Lung (tissue), 11 donors: ENCODE measurements at regions not wholly inside any gene's neighbourhood (a gene's known extent, or its start where the extent isn't known, plus 50 kb on each side); places are given as distances from the start of the nearest gene placed in this dataset.
"Not testable (repeated sequence)": the region's sequence is repeated elsewhere in the genome, so short reads cannot be mapped to it uniquely, and the experiment has no call there.

Experiments used
- ATAC-seq: fragments of 200-7000 bp; cut with Tn5 transposase; one replicate; pipeline ENCODE4 v1.9.1; 2020; ENCODE audit warnings: moderate number of reproducible peaks; ENCODE audit not compliant: insufficient read depth, low FRiP score
- DNase-seq, 3 donors: peaks; one replicate each; pipeline ENCODE4 v3.0.0-alpha.2; 2013 to 2017
- H3K27ac ChIP-seq, 2 donors: one replicate each; pipeline ENCODE4 v1.5.1; 2013; ENCODE audit warnings: mild to moderate bottlenecking in 2 of 2, moderate library complexity in 2 of 2, control low read depth in 1 of 2, inconsistent platforms in 1 of 2, low read depth in 1 of 2, low read length in 1 of 2
- H3K27me3 ChIP-seq, 3 donors: one replicate each; pipeline ENCODE4 v1.5.1; 2013; ENCODE audit warnings: low read length in 2 of 3; ENCODE audit not compliant: control insufficient read depth in 3 of 3, insufficient read depth in 3 of 3
- H3K36me3 ChIP-seq, 4 donors: one replicate each; pipeline ENCODE4 v1.5.1; 2013; ENCODE audit warnings: low read length in 4 of 4, mild to moderate bottlenecking in 1 of 4, moderate library complexity in 1 of 4; ENCODE audit not compliant: control insufficient read depth in 4 of 4, insufficient read depth in 4 of 4
- H3K4me1 ChIP-seq, 5 donors: one replicate each; pipeline ENCODE4 v1.5.1; 2013; ENCODE audit warnings: low read length in 5 of 5, mild to moderate bottlenecking in 2 of 5, moderate library complexity in 1 of 5; ENCODE audit not compliant: control insufficient read depth in 5 of 5, insufficient read depth in 5 of 5
- H3K4me3 ChIP-seq: one replicate; pipeline ENCODE4 v1.5.1; 2013; ENCODE audit warnings: mild to moderate bottlenecking, control low read depth, moderate library complexity
- H3K9ac ChIP-seq, 2 donors: one replicate each; pipeline ENCODE4 v1.5.1; 2013; ENCODE audit warnings: low read length in 2 of 2, control low read depth in 1 of 2; ENCODE audit not compliant: insufficient read depth in 1 of 2
- H3K9me3 ChIP-seq, 4 donors: one replicate each; pipeline ENCODE4 v1.5.1; 2013; ENCODE audit warnings: low read length in 3 of 4, mild to moderate bottlenecking in 1 of 4, moderate library complexity in 1 of 4; ENCODE audit not compliant: control insufficient read depth in 4 of 4, insufficient read depth in 3 of 4
- WGBS, 2 donors: extraction: QIAGEN DNeasy Blood & Tissue Kit; methylation state at CpG; one replicate each; pipeline ENCODE4 v1.1.7; 2013; 5-methylcytosine and 5-hydroxymethylcytosine counted together
- TF ChIP-seq, protein P1 (sequence below): IDR thresholded peaks from 2 replicates; pipeline ENCODE4 v1.5.1; 2012; ENCODE audit warnings: mild to moderate bottlenecking; ENCODE audit errors: control extremely low read depth, extremely low read depth
- donor health status: control.
- donor health status: control.
- donor health status: Bipolar disorder and iron deficiency.
- donor health status: healthy.
- donor health status: DM: yes; HTN: yes; CAD: no.

- DNase-seq (no peak), ATAC-seq (no peak)
- 77 to 85% methylated on average over 3 of the region's 3 CpGs for WGBS, 2 donors
- H3K9ac ChIP-seq = no peak overlapping the region
- no peak overlapping the region for H3K4me3 ChIP-seq
- H3K4me1 ChIP-seq = no peaks in the 10 kb centered on the region
- H3K27me3 ChIP-seq = no peaks in the 10 kb centered on the region
- no peak overlapping the region for H3K27ac ChIP-seq
- TF ChIP-seq, protein P1, sequence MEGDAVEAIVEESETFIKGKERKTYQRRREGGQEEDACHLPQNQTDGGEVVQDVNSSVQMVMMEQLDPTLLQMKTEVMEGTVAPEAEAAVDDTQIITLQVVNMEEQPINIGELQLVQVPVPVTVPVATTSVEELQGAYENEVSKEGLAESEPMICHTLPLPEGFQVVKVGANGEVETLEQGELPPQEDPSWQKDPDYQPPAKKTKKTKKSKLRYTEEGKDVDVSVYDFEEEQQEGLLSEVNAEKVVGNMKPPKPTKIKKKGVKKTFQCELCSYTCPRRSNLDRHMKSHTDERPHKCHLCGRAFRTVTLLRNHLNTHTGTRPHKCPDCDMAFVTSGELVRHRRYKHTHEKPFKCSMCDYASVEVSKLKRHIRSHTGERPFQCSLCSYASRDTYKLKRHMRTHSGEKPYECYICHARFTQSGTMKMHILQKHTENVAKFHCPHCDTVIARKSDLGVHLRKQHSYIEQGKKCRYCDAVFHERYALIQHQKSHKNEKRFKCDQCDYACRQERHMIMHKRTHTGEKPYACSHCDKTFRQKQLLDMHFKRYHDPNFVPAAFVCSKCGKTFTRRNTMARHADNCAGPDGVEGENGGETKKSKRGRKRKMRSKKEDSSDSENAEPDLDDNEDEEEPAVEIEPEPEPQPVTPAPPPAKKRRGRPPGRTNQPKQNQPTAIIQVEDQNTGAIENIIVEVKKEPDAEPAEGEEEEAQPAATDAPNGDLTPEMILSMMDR = no peak
- no peaks in the 10 kb centered on the region for H3K36me3 ChIP-seq
- H3K9me3 ChIP-seq = peaks cover 0 to 5% (median 0%) of the 10 kb centered on the region in 4 donors
These were observed 262.5 kb downstream of the SEMA3D start for GRCh38 chr7:84924353-84924752.

DNA sequence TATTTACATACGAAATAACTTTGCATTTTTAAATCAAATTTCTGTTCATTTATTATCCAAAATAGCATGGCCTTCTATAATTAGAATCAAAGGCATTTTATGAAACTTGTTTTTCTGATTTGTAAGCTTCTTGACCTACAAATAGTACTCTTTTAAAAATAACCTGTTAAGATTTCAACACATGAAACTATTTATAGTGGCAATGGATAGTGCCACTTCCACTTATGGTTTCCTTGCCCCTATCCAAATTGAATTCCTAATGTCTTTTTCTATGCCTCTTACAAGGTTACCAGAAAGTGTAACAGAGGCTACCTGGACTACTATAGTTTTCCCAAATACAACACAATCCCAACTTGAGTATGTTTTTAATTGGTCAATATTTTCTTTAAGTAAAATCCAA lies 263.5 kb downstream of the SEMA3D start:
- DNase-seq (no peak), ATAC-seq (no peak)
- WGBS, 2 donors = 75 to 85% methylated on average over 1 of the region's 1 CpG
- no peak overlapping the region for H3K4me3 ChIP-seq
- H3K27me3 ChIP-seq = no peaks in the 10 kb centered on the region
- H3K9ac ChIP-seq = no peak overlapping the region
- peaks cover 0 to 5% (median under 1%) of the 10 kb centered on the region in 4 donors for H3K9me3 ChIP-seq
- TF ChIP-seq, protein P1 = no peak
- H3K36me3 ChIP-seq = no peaks in the 10 kb centered on the region
- H3K27ac ChIP-seq = no peak overlapping the region
- no peaks in the 10 kb centered on the region for H3K4me1 ChIP-seq

DNA sequence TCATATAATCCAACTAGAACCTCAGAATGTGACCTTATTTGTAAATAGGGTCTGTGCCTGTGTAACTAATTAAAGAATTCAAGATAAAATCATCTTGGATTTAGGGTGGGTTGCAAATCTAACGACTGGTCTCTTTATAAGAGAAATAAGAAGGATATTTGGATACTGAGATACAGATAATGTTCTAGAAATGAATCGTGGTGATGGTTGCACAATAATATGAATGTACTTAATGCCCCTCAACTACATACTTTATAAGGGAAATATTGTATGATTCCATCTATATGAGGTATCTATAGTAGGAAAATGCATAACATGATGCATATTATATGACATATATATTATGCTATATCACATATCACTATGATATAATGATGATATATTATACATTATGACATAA lies 265.7 kb downstream of the SEMA3D start:
- WGBS, 2 donors = 80 to 85% methylated on average over 2 of the region's 2 CpGs
- no peak overlapping the region for H3K4me3 ChIP-seq
- TF ChIP-seq, protein P1 = no peak
- no peak for DNase-seq
- H3K27ac ChIP-seq = no peak overlapping the region
- no peaks in the 10 kb centered on the region for H3K4me1 ChIP-seq
- no peaks in the 10 kb centered on the region for H3K36me3 ChIP-seq
- no peak for ATAC-seq
- H3K27me3 ChIP-seq = no peaks in the 10 kb centered on the region
- peaks cover 0 to 4% (median under 1%) of the 10 kb centered on the region in 4 donors for H3K9me3 ChIP-seq
- no peak overlapping the region for H3K9ac ChIP-seq

DNA sequence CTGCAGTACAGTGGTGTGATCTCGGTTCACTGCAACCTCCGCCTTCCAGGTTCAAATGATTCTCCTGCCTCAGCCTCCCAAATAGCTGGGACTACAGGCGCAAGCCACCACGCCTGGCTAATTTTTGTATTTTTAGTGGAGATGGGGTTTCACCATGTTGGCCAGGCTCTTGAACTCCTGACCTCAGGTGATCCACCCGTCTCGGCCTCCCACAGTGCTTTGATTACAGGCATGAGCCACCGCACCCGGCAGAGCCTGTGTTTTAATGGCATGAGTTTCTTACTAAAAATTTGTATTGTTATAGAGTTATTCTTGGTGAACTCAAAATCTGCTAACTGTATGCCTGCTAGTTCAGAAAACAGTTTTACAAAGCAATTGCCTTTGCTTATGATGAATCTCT lies 269.9 kb downstream of the SEMA3D start:
- DNase-seq, H3K4me3 ChIP-seq, ATAC-seq, H3K27ac ChIP-seq, H3K9me3 ChIP-seq, H3K27me3 ChIP-seq, H3K36me3 ChIP-seq, H3K4me1 ChIP-seq, H3K9ac ChIP-seq: not testable (repeated sequence)
- 95 to 99% methylated on average over 8 of the region's 8 CpGs for WGBS, 2 donors
